GM21723 (cell line): ENCODE measurements at regions not wholly inside any gene's neighbourhood (a gene's known extent, or its start where the extent isn't known, plus 50 kb on each side); places are given as distances from the start of the nearest gene placed in this dataset.

Source experiments
- ATAC-seq: cut with Tn5 transposase; IDR thresholded peaks from one replicate; pipeline ENCODE4 v1.9.1; 2021; ENCODE audit warnings: mild to moderate bottlenecking, moderate library complexity; ENCODE audit not compliant: unreplicated experiment

GRCh38 chr2:41958775-41959174 lies 89.0 kb upstream of the PKDCC start:
- ATAC-seq: no peak

DNA sequence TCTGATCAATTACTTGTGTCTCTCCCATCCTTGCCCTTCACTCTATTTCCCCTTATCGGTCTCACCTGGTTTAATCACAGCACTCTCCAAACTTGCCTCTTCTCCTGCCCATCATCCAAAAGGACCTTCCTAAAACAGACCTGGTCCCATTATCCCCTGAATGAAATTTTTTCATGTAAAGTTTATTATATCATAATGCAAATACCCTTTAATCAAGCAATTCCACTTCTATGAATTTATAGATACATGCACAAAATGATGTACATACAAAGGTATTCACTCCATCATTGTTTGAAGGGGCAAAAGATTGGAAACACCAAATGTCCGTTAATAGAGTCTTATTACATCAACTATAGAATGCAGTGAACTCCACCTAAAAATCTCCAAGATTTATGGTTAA lies 88.1 kb upstream of the PKDCC start:
- ATAC-seq: no peak

GRCh38 chr2:41962922-41963622 lies 84.7 kb upstream of the PKDCC start:
- no peak for ATAC-seq

- no peak for ATAC-seq
Measured at GRCh38 chr2:41963661-41964525, 83.9 kb upstream of the PKDCC start.

DNA sequence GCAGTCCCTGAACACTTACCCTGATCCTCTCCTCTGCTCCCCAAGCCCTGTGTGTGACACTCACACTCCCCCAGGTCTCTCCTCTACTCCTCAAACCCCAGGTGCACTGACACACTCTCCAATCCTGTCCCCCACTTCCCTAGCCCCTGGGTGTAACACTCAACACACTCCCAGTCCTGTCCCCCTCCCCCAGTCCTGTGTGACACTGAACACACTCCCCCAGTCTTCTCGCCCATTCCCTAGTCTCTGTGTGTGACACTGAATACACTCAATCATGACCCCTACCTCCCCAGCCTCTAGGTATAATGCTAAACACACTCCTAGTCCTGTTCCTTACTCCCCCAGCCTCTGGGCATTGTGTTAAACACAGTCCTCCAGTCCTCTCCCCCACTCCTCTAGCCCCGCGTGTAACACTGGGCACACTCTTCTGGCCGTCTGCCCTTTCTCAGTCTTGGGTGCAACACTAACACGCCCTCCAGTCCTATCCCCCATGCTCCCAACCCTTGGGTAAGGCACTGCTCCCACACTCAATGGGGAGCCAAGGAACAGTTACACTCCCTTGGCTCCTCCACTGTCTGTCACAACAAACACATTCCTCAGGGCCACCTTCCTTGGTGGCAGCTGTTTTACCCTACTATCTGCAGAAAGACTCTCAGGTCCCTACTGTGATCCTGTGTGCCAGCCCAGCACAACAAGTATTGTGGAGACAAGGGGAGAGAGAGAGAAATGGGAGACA lies 82.5 kb upstream of the PKDCC start:
- ATAC-seq: no peak

GRCh38 chr2:41965909-41966295 lies 81.9 kb upstream of the PKDCC start:
- ATAC-seq: no peak

GRCh38 chr2:41966431-41966893 lies 81.4 kb upstream of the PKDCC start:
- no peak for ATAC-seq

DNA sequence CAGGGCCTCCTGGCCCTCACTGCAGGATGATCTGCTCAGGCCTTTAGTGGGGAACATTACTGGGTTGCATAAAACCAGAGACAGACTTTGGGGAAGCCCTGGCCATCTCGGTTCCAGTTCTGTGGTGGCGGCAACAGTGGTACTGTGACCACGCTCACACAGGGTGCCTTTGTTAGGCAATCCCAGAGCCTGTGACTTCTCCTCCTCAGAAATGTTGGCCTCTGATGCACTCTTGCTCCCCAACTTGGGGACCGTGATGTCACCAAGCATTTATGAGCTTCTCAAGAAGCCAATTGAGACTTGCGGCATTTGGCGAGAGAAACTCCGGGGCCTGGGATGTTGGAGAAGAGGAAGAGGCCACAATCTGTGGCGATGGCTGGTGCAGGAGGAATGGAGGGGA lies 80.9 kb upstream of the PKDCC start:
- ATAC-seq: no peak

- ATAC-seq: no peak
Measured at GRCh38 chr2:41967476-41968181, 80.2 kb upstream of the PKDCC start.

DNA sequence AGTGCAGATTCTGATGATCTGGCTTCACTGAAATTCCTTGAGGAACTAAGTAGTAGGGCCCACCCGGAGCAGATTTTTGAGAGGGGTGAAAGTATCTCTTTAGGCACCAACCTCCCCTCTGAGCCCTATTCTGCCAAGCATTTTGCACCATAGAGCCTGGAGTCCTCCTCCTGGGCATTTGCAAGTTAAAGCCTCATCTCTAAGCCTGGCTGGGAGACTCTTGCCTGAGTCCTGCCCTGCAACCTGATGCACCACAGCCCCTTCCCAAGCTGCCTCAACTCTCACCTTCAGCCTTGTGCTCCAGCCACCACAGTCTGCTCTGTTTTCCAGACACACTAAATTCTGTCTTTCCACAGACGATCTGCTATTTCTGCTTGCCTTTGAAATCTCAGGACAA lies 79.6 kb upstream of the PKDCC start:
- ATAC-seq: no peak

GRCh38 chr2:41970988-41971660 lies 76.7 kb upstream of the PKDCC start:
- no peak for ATAC-seq

DNA sequence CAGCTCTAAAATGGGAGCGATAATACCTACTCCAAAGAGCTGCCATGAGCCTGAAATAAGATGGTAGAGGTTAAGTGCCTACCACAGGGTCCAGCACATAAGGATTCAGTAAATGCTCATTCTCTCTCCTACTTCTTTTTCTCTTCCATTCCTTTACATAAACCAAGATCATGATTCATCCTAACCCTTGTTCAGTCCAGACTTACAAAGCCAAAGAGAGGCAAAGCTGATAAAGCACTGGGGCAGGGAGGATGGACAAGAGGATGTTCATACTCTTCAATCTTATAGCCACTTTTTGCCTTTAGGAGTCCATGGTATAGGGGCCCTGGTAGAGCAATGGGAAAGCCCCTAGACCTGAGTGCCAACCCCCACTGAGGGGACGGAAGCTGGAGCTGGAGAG lies 75.6 kb upstream of the PKDCC start:
- no peak for ATAC-seq

DNA sequence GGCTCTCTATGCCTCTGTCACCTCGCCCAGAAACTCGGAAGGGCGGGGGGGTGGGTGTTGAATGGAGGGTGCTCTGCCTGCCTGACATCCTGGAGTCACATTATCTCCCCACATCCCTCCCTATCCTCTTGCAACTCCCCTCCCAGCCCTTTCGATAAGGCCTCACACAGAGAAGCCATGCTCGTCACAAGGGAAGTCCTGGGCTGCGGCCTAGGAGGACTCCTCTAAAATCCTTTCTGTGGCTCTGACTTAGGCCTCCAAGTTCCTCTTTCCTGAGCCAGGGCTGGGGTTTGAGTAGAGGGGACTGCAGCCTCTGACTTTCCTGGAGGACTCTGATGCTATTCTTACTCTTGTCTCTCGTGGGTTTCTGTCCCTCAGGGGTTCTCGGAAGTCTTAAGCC lies 75.0 kb upstream of the PKDCC start:
- ATAC-seq: no peak

GRCh38 chr2:41973871-41974270 lies 74.0 kb upstream of the PKDCC start:
- ATAC-seq: no peak

- no peak for ATAC-seq
Measured at GRCh38 chr2:41981417-41981816, 66.4 kb upstream of the PKDCC start.

- no peak for ATAC-seq
Measured at GRCh38 chr2:41985573-41986095, 62.2 kb upstream of the PKDCC start.

GRCh38 chr2:41989501-41990180 lies 58.2 kb upstream of the PKDCC start:
- ATAC-seq: no peak

DNA sequence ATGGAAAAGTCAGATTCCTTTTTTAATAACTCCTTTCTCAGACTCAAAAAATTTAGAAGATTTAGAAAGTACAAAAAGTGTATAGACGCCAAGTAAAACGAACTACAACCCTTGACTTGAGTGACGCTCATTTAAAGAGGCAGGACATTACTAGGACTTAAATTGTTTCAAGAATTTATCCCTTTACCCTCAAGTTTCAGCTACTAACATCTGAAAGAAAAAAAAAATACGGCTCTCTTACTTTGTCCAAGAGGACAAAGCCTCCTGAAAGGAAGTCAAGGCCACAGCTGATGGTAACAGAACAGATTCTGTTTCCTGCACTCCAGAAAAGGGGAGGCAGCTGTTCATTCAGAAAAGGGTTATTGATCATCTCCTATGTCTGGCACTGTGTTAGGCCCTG lies 57.6 kb upstream of the PKDCC start:
- ATAC-seq: no peak

- no peak for ATAC-seq
Measured at GRCh38 chr2:41990688-41991087, 57.1 kb upstream of the PKDCC start.
